ENCODE measurements at regions not wholly inside any gene's neighbourhood (a gene's known extent, or its start where the extent isn't known, plus 50 kb on each side); places are given as distances from the start of the nearest gene placed in this dataset.

DNA sequence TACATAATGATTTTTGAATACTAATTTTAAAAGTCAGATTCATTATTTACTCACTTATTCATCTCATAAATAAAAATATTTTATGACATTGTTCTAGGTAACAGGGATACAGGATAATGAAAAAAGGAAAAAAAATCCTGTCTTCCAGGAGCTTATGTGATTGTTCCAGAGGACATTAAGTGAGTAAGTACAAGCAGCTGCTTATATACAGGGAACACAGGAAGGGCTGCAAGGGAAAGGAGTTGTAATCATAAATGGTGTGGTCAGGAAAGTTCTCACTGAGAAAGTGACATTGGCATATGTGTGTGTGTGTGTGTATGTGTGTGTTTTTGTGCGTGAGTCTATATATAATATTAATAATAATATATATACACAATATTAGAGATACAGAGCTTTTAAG is 121.8 kb downstream of the HAO1 start:
- no peak for DNase-seq

DNA sequence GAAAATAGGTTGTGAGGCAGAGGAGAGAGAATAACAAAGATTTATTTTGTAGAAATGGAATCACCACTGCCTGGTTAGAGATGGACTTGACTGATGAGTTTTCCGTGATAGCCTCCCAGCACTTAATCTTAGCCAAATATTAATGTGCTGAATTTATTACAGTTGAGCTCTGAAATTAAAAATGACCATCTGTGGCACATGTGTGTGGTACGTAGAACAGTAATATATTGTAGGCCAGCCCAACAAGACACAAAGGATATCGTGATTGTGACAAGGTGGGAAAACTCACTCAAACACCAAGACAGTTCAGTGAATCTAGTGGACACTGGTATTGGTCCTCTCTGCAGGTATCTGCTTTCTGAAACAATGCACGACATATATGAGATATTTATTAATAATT is 119.4 kb downstream of the HAO1 start:
- no peak for DNase-seq

- DNase-seq, result no peak
Measured at GRCh38 chr20:7822772-7823171, 117.5 kb downstream of the HAO1 start.

DNA sequence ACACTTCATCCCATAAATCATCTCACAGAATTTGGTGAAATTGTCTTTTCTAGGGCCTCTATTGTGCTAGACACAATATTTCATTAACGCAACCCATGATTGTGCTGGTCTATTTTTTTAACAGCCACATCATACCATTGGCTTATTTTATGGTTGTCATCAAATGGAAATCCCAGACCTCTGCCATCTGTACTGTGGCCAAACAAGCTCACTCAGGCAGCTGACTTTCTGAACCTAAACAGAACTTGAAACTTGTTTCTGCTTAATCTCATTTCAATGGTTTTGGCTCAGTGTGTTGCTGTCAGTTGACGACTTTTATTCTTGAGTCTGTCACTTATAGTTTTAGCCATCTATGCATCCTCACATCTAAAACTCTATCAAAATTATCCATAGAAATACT is 111.8 kb downstream of the HAO1 start:
- DNase-seq, result no peak

- DNase-seq, result no peak
Measured at GRCh38 chr20:7829031-7829430, 111.2 kb downstream of the HAO1 start.

DNA sequence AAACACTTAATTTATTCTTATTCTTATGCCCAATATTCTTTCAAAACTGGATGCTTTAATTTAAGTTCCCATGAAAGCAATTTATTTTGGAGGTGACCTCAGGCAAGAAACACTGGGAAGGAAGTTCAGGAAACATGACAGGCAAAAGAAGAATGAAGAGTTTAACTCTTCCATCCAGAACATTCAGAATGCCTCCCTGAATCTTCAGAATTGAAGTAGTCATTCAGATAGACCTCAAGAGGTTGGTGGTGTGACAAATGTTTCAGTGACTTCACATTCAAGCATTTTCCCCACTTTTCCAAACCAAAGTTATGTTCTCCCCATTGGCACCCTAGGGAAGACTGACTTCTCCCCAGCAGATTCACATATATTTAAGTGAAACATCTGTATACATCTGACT is 110.5 kb downstream of the HAO1 start:
- no peak for DNase-seq
